Peyer's patch (tissue), 4 donors: ENCODE measurements at regions not wholly inside any gene's neighbourhood (a gene's known extent, or its start where the extent isn't known, plus 50 kb on each side); places are given as distances from the start of the nearest gene placed in this dataset.

ENCODE experiments used
- POLR2A ChIP-seq, 2 donors: fragments of 450-650 bp; IDR thresholded peaks; one replicate each; pipeline ENCODE4 v1.5.1; 2017; ENCODE audit warnings: antibody characterized with exemption in 2 of 2, mild to moderate bottlenecking in 2 of 2, moderate library complexity in 2 of 2
- TF ChIP-seq, protein P1 (sequence below), 6 experiments: fragments of 450-650 bp in 4 of 6; fragments of 200-600 bp in 2 of 6; sonication (generic) in 1 of 6; IDR thresholded peaks; one replicate each; pipeline ENCODE4 v1.5.1; 2017 to 2019; ENCODE audit warnings: antibody characterized with exemption in 6 of 6, mild to moderate bottlenecking in 3 of 6, moderate library complexity in 1 of 6

DNA sequence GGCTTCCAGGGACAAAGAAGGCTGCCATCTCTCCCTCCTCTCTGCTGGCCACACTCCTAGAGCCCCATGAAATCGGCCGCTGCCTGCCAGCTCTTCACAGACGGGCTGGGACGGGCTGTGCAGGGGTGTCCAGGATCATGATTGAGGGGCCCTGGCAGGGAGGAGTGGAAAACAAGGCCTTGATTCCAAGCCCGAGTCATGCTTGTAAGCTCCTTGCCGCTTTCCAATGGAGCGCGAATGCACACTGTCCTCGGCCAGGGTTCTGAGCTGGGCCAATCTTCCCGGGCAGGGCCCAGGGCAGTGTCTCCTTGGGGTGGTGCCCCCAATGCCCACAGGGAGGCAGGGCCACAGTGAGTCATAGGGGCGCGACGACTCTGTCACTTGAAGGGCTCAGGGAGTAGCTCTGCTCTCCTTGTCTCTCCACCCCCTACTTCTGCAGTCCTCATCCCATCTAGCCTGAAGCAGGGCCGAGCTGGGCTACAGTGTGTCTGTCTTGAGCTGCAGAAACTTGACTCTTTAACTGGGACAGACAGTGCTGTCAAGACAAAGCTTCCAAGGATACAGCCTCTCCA, 186.2 kb upstream of the SVIL start:
- no peak for TF ChIP-seq POLR2A (IDR thresholded peaks at IDR 0.05)
- TF ChIP-seq, protein P1, sequence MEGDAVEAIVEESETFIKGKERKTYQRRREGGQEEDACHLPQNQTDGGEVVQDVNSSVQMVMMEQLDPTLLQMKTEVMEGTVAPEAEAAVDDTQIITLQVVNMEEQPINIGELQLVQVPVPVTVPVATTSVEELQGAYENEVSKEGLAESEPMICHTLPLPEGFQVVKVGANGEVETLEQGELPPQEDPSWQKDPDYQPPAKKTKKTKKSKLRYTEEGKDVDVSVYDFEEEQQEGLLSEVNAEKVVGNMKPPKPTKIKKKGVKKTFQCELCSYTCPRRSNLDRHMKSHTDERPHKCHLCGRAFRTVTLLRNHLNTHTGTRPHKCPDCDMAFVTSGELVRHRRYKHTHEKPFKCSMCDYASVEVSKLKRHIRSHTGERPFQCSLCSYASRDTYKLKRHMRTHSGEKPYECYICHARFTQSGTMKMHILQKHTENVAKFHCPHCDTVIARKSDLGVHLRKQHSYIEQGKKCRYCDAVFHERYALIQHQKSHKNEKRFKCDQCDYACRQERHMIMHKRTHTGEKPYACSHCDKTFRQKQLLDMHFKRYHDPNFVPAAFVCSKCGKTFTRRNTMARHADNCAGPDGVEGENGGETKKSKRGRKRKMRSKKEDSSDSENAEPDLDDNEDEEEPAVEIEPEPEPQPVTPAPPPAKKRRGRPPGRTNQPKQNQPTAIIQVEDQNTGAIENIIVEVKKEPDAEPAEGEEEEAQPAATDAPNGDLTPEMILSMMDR (IDR thresholded peaks at IDR 0.05): no peak
